GM21526 (cell line): ENCODE measurements at regions not wholly inside any gene's neighbourhood (a gene's known extent, or its start where the extent isn't known, plus 50 kb on each side); places are given as distances from the start of the nearest gene placed in this dataset.
"Not testable (repeated sequence)": the region's sequence is repeated elsewhere in the genome, so short reads cannot be mapped to it uniquely, and the experiment has no call there.

Source experiments
- ATAC-seq: cut with Tn5 transposase; IDR thresholded peaks from one replicate; pipeline ENCODE4 v1.9.1; 2021; ENCODE audit warnings: moderate library complexity; ENCODE audit not compliant: unreplicated experiment, low FRiP score

GRCh38 chr4:12615822-12616221, 868.3 kb downstream of the RAB28 start:
- ATAC-seq = no peak

GRCh38 chr4:12612876-12613275, 871.3 kb downstream of the RAB28 start:
- no peak for ATAC-seq

- not testable (repeated sequence) for ATAC-seq
These were observed 874.8 kb downstream of the RAB28 start for GRCh38 chr4:12609212-12609875.

GRCh38 chr4:12595986-12596385, 888.2 kb downstream of the RAB28 start:
- no peak for ATAC-seq

- ATAC-seq = no peak
These were observed 888.7 kb downstream of the RAB28 start for GRCh38 chr4:12595489-12595888.

- no peak for ATAC-seq
These were observed 895.6 kb downstream of the RAB28 start for GRCh38 chr4:12588582-12588981.

GRCh38 chr4:12586242-12587006, 897.7 kb downstream of the RAB28 start:
- no peak for ATAC-seq

GRCh38 chr4:12584116-12584875, 899.8 kb downstream of the RAB28 start:
- no peak for ATAC-seq

GRCh38 chr4:12583275-12583674, 900.9 kb downstream of the RAB28 start:
- ATAC-seq = no peak

- no peak for ATAC-seq
These were observed 903.4 kb downstream of the RAB28 start for GRCh38 chr4:12580787-12581186.

- ATAC-seq = no peak
These were observed 905.0 kb downstream of the RAB28 start for GRCh38 chr4:12579172-12579571.

- ATAC-seq = no peak
These were observed 907.7 kb downstream of the RAB28 start for GRCh38 chr4:12576409-12576808.

- ATAC-seq = no peak
These were observed 910.4 kb downstream of the RAB28 start for GRCh38 chr4:12573716-12574115.

GRCh38 chr4:12562476-12563140, 921.5 kb downstream of the RAB28 start:
- no peak for ATAC-seq

GRCh38 chr4:12562021-12562420, 922.1 kb downstream of the RAB28 start:
- ATAC-seq = no peak

GRCh38 chr4:12555011-12555410, 929.1 kb downstream of the RAB28 start:
- ATAC-seq = no peak

- ATAC-seq = no peak
These were observed 935.5 kb downstream of the RAB28 start for GRCh38 chr4:12548678-12549077.

GRCh38 chr4:12545812-12546211, 938.3 kb downstream of the RAB28 start:
- ATAC-seq = no peak

- no peak for ATAC-seq
These were observed 946.0 kb downstream of the RAB28 start for GRCh38 chr4:12538162-12538561.

- no peak for ATAC-seq
These were observed 949.5 kb downstream of the RAB28 start for GRCh38 chr4:12534684-12535083.

- ATAC-seq = no peak
These were observed 964.7 kb downstream of the RAB28 start for GRCh38 chr4:12519426-12519825.
